ENCODE measurements at regions not wholly inside any gene's neighbourhood (a gene's known extent, or its start where the extent isn't known, plus 50 kb on each side); places are given as distances from the start of the nearest gene placed in this dataset.
"Not testable (repeated sequence)": the region's sequence is repeated elsewhere in the genome, so short reads cannot be mapped to it uniquely, and the experiment has no call there.

GRCh38 chr2:8611246-8611645 lies 70.6 kb upstream of the ID2 start:
- DNase-seq: no peak

- no peak for DNase-seq
Observed at GRCh38 chr2:8611700-8612099, 70.2 kb upstream of the ID2 start.

DNA sequence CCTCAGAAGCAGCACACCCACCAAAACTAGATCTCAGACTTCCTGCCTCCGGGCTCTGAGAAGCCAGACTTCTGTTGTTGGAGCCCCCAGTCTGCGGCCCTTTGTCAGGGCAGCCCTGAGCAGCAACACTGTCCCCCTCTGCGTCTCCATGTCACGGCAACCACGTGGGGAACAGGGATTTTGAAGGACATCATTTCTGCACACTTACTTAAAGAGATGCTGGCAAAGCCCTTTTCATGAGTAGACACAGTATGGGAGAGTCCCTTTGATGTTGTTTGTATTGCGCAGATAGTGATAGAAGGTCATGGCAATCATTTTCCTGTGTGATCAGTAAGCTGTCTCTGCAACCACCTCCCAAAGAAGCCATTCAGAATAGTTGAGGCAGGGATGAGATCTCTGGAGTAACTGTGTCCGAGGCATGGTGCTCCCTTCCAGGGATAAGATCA lies 69.1 kb upstream of the ID2 start:
- no peak for DNase-seq

GRCh38 chr2:8613207-8613999 lies 68.5 kb upstream of the ID2 start:
- DNase-seq: not testable (repeated sequence)

GRCh38 chr2:8614646-8615045 lies 67.2 kb upstream of the ID2 start:
- DNase-seq: no peak

DNA sequence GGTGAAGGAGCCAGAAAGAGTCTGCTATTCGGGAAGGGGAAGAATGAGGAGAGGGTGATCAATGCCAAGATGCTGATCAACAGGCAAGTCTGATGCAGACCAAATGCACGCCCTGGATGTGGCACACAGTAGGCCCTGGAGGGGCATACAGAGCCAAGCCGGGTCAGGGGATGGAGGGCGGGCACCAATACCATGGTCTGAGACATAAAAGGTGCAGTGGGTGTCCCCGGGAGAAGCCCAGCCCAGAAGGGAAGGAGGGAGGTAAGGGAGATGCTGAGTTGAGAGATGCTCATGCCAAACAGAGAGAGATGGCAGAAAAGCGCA lies 66.6 kb upstream of the ID2 start:
- no peak for DNase-seq

DNA sequence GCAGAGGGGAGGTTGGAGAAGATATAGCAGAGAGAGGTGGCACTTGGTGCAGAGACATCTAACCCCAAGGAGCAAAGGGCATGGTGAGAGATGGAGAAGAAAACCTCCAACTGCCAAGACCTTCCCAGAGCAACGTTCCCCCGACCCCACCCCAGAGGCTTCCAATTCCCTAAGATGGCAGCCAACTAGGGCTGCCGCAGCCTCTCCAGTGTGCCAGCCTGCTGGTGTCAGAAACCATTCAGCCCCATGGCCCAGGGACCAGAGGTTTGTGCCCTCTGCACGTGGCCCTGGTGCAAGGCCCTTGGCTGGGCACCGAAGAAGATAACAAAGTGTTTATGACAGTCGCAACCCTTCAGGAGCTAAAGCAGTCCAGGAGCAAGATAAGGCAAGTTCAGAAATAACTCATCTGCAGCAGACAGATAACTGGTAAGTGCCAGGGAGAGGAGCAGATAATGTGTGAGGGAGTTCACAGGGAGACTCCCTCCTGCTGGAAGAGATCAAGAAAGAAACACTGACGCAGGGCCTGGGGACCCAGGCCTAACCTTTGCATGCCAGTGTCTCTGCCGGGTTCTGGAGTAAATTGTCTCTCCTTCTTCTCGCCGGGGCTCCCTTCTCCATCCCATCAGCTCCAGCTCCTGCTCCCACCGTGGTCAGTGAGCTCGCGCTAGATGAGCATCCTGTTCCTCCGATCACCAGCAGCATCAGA lies 66.1 kb upstream of the ID2 start:
- DNase-seq: no peak

GRCh38 chr2:8617048-8617447 lies 64.8 kb upstream of the ID2 start:
- no peak for DNase-seq

DNA sequence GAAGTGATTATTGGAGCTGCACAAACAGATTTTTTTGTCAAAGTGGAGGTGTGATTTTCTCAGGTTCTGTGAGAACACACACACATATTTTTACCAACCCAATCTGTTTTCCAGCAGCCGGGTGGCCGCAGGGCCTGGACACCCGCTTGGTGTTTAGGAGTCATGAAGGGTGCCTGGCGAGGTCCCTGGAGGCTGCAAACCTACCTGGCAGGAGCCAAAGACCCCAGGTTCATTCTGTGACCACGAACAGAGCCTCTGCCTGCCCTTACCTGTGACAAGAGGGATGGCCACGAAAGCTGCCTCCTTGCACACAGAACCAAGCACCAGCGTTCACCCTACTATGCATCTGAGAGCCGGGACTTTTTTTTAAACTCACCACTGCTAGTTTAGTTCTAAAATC lies 64.3 kb upstream of the ID2 start:
- no peak for DNase-seq

- DNase-seq: no peak
Observed at GRCh38 chr2:8619071-8619470, 62.8 kb upstream of the ID2 start.

GRCh38 chr2:8620611-8621382 lies 61.1 kb upstream of the ID2 start:
- no peak for DNase-seq

GRCh38 chr2:8622199-8622911 lies 59.5 kb upstream of the ID2 start:
- DNase-seq: no peak

- DNase-seq: no peak
Observed at GRCh38 chr2:8622924-8623465, 58.9 kb upstream of the ID2 start.

DNA sequence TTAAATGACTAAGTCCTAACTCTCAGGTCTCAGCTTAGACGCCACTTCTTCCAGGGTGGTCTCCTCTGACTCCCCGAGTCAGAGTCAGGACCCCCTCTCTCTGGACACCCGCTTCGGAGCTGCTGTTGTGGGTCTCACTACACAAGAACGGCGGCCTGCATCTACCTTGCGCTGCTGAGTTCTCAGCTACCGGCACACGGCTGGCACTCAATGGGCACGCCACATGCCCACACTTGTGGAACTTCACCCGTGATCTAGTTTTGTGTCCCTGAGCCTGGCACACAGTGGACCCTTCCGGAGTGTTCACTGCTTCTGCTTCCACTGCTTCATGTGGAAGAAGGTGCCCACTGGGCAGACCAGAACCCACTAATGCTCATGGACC lies 58.3 kb upstream of the ID2 start:
- DNase-seq: no peak

GRCh38 chr2:8623958-8624591 lies 57.8 kb upstream of the ID2 start:
- DNase-seq: no peak

DNA sequence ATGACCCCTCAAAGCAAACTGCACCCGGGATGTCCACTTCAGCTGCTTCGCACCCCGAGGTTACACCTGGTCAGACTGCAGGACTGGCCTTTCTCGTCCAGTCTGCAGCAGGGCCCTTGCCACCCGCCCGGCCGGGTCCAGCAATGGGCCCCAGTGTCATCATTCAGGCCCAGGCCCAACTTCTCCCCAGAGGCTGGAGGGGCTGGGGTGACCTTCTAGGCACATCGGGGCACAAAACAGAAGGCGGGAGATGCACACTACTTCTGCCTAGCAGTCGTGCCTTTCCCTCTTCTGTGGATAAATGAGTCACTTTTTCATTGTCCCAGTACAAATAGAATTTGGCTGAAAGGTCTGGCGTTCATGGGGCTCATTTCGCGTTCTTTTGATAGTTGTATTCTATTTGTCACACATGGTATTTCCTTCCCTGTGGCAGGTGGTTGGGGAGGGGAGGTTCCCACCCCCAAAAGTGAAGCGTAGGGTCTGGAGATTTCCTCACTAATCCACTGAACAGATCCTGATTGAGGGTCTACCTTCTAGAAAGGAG lies 56.9 kb upstream of the ID2 start:
- no peak for DNase-seq

DNA sequence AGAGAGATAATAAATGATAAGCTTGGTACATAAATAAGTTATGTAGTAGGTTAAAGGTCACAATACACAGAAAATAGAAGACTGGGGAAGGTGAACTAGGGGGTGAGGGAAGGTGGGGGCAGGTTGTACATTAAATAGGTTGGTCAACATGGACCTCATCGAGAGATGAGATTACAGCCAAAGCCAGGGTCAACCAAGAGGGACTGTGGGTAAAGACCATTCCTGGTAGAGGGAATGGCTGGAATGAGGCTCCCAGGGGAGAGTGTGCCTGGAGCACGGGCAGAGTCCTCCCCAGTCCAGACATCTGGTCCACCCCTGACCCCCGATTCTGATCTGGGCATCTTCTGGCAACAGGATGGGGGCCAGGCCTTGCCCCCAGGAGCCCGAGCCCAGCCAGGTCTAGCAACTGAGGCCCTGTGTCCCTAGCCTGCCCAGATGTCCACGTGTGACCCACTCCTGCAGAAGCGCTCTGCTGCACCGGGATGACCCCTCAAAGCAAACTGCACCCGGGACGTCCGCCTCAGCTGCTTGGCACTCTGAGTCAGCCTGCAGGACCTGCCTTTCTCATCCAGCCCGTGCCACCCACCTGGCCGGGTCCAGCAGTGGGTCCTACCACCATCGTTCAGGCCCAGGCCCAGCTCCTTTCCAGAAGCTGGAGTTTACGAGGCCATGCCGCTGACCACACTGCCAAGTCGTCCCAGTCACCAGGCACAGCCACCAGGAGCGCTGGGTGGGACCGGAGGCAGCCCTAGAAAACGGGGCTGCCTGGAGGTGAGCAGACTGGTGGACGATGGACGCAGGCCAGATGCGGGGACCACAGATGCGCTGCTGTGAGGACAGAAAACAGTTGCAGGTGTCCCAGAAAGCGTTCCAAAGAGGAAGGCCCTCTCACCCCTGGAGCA lies 56.2 kb upstream of the ID2 start:
- no peak for DNase-seq

DNA sequence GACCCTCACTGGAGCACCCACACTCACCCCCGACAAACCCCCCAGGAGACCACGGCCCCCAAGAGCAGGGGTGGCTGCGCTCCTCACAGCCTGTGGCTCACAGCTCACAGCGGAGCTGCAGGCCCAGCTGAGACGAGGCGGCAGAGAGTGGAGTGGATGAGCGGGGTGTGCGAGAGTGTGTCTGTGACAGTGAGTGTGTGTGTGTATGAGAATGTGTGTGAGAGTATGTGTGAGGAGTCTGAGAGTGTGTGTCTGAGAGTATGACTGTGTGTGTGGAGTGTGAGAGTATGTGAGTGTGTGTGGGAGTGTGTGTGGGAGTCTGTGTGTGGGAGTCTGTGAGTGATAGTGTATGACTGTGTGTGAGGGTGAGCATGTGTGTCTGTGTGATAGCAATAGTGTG lies 55.3 kb upstream of the ID2 start:
- no peak for DNase-seq

- no peak for DNase-seq
Observed at GRCh38 chr2:8627019-8627691, 54.7 kb upstream of the ID2 start.

GRCh38 chr2:8627692-8628085 lies 54.2 kb upstream of the ID2 start:
- DNase-seq: no peak
